Spleen (tissue), 11 donors: ENCODE measurements at regions not wholly inside any gene's neighbourhood (a gene's known extent, or its start where the extent isn't known, plus 50 kb on each side); places are given as distances from the start of the nearest gene placed in this dataset.

Source experiments
- DNase-seq: peaks from one replicate; pipeline ENCODE4 v3.0.0-alpha.2; 2020
- H3K27ac ChIP-seq, 8 donors: fragments of 200-600 bp; sonication (generic) in 7 of 8; 1 replicate in 4 of 8; 2 replicates in 4 of 8; pipeline versions ENCODE4 v1.5.0 to v1.8.0; 2016 to 2021; ENCODE audit warnings: inconsistent platforms in 4 of 8, mild to moderate bottlenecking in 4 of 8, moderate library complexity in 1 of 8
- H3K27me3 ChIP-seq, 7 donors: fragments of 200-600 bp; sonication (generic) in 6 of 7; replicated peaks in 1 of 7; 1 replicate in 4 of 7; 2 replicates in 3 of 7; pipeline versions ENCODE4 v1.5.0 to v1.8.0; 2016 to 2021; ENCODE audit warnings: inconsistent platforms in 3 of 7, mild to moderate bottlenecking in 1 of 7
- H3K36me3 ChIP-seq, 6 donors: fragments of 200-600 bp; sonication (generic) in 5 of 6; 1 replicate in 4 of 6; 2 replicates in 2 of 6; pipeline versions ENCODE4 v1.5.0 to v1.8.0; 2016 to 2021; ENCODE audit warnings: inconsistent platforms in 2 of 6
- H3K4me1 ChIP-seq, 6 donors: fragments of 200-600 bp; sonication (generic) in 5 of 6; 1 replicate in 3 of 6; 2 replicates in 3 of 6; pipeline versions ENCODE4 v1.5.0 to v1.8.0; 2016 to 2021; ENCODE audit warnings: inconsistent platforms in 3 of 6
- H3K4me3 ChIP-seq, 8 donors: fragments of 200-600 bp; sonication (generic) in 7 of 8; 1 replicate in 4 of 8; 2 replicates in 4 of 8; pipeline versions ENCODE4 v1.5.0 to v1.8.0; 2016 to 2021; ENCODE audit warnings: inconsistent platforms in 4 of 8, mild to moderate bottlenecking in 4 of 8, moderate library complexity in 2 of 8
- H3K9me3 ChIP-seq, 8 donors: fragments of 200-600 bp; sonication (generic) in 7 of 8; 1 replicate in 4 of 8; 2 replicates in 4 of 8; pipeline versions ENCODE4 v1.5.0 to v1.8.0; 2016 to 2021; ENCODE audit warnings: inconsistent platforms in 4 of 8
- POLR2A ChIP-seq, 3 donors: fragments of 450-650 bp; IDR thresholded peaks; one replicate each; pipeline ENCODE4 v1.5.1; 2017; ENCODE audit warnings: antibody characterized with exemption in 3 of 3, mild to moderate bottlenecking in 1 of 3
- POLR2AphosphoS5 ChIP-seq, 3 donors: sonication (generic); formaldehyde crosslinking; IDR thresholded peaks; one replicate each; pipeline ENCODE4 v1.5.1; 2017; ENCODE audit warnings: antibody characterized with exemption in 3 of 3
- WGBS, 5 donors: extraction: QIAGEN DNeasy Blood & Tissue Kit in 3 of 5; methylation state at CpG; one replicate each; pipeline versions ENCODE4 v1.1.5 to v1.1.7; 2013 to 2018; 5-methylcytosine and 5-hydroxymethylcytosine counted together
- intact Hi-C: fragments of 100-400 bp; cut with DNase I; formaldehyde crosslinking; loops from one replicate; pipeline ENCODE4 v1.15.0; 2023; ENCODE audit warnings: low total_unique reads
- TF ChIP-seq, protein P1 (sequence below), 11 experiments: fragments of 200-600 bp in 7 of 11; fragments of 450-650 bp in 4 of 11; sonication (generic) in 4 of 11; IDR thresholded peaks in 8 of 11; conservative IDR thresholded peaks in 3 of 11; 1 replicate in 7 of 11; 2 replicates in 4 of 11; pipeline versions ENCODE4 v1.4.0 to v1.8.0; 2016 to 2021; ENCODE audit warnings: antibody characterized with exemption in 11 of 11, inconsistent platforms in 4 of 11, mild to moderate bottlenecking in 1 of 11
- donor health status: healthy with polysubstance abuse.
- donor health status: DM: no; HTN: no; CAD: no; lungs with moderate emphysema.
- donor health status: DM: no; HTN: no; CAD: no.
- donor health status: Bipolar disorder and iron deficiency.
- donor health status: healthy.
- donor health status: DM: no; HTN: no; CAD: no.
- donor health status: DM: yes; HTN: yes; CAD: no.

- no peak overlapping the region for H3K27ac ChIP-seq
- TF ChIP-seq, protein P1, sequence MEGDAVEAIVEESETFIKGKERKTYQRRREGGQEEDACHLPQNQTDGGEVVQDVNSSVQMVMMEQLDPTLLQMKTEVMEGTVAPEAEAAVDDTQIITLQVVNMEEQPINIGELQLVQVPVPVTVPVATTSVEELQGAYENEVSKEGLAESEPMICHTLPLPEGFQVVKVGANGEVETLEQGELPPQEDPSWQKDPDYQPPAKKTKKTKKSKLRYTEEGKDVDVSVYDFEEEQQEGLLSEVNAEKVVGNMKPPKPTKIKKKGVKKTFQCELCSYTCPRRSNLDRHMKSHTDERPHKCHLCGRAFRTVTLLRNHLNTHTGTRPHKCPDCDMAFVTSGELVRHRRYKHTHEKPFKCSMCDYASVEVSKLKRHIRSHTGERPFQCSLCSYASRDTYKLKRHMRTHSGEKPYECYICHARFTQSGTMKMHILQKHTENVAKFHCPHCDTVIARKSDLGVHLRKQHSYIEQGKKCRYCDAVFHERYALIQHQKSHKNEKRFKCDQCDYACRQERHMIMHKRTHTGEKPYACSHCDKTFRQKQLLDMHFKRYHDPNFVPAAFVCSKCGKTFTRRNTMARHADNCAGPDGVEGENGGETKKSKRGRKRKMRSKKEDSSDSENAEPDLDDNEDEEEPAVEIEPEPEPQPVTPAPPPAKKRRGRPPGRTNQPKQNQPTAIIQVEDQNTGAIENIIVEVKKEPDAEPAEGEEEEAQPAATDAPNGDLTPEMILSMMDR (IDR thresholded peaks at IDR 0.05 in 8 of 11, conservative IDR thresholded peaks at IDR 0.05 in 3 of 11): no peak
- no peak for TF ChIP-seq POLR2A (IDR thresholded peaks at IDR 0.05)
- no peak for TF ChIP-seq POLR2AphosphoS5 (IDR thresholded peaks at IDR 0.05)
- 70 to 84% (median 72%) methylated on average over 4 of the region's 4 CpGs for WGBS, 5 donors
- peaks cover 0 to 12% (median 3%) of the 10 kb centered on the region in 8 donors for H3K9me3 ChIP-seq
- DNase-seq: no peak
- no peaks in the 10 kb centered on the region for H3K36me3 ChIP-seq
- H3K4me1 ChIP-seq: no peaks in the 10 kb centered on the region
- H3K27me3 ChIP-seq: peaks cover 0 to 87% (median 9%) of the 10 kb centered on the region in 7 donors
- intact Hi-C loops: no loop called here
- H3K4me3 ChIP-seq: no peak overlapping the region
Measured at GRCh38 chr22:27087051-27087450, 429.7 kb downstream of the MIAT start.

DNA sequence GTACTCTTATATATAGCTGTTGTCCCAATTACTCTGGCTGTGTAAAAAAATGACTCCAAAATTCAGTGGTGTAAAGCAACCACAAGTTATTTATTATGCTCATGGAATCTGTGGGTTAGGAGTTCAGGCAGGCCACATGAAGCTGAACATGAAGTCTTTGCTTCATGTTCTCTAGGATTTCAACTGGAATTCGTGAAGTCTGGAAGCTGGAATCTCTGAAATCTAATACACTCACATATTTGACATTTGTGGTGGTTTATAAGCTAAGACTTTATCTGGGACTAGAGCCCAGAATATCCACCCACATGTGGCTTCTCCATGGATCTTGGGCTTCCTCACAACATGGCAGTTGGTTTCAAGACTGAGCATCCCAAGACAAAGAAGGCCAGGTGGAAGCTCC, 430.6 kb downstream of the MIAT start:
- TF ChIP-seq POLR2A (IDR thresholded peaks at IDR 0.05) (no peak), POLR2AphosphoS5 (IDR thresholded peaks at IDR 0.05) (no peak)
- TF ChIP-seq, protein P1 (IDR thresholded peaks at IDR 0.05 in 8 of 11, conservative IDR thresholded peaks at IDR 0.05 in 3 of 11): no peak
- intact Hi-C loops: no loop called here
- no peaks in the 10 kb centered on the region for H3K36me3 ChIP-seq
- 0 to 55% (median 0%) methylated on average over 1 of the region's 1 CpG for WGBS, 5 donors
- peaks cover 0 to 12% (median 3%) of the 10 kb centered on the region in 8 donors for H3K9me3 ChIP-seq
- peaks cover 0 to 84% (median 9%) of the 10 kb centered on the region in 7 donors for H3K27me3 ChIP-seq
- H3K4me1 ChIP-seq: no peaks in the 10 kb centered on the region
- no peak for DNase-seq
- H3K4me3 ChIP-seq: no peak overlapping the region
- no peak overlapping the region for H3K27ac ChIP-seq

- Histone ChIP-seq H3K9me3 (peaks cover 0 to 12% (median 3%) of the 10 kb centered on the region in 8 donors), H3K36me3 (no peaks in the 10 kb centered on the region), H3K27me3 (peaks cover 0 to 81% (median 9%) of the 10 kb centered on the region in 7 donors), H3K4me3 (no peak overlapping the region), H3K4me1 (no peaks in the 10 kb centered on the region), H3K27ac (no peak overlapping the region)
- intact Hi-C loops: no loop called here
- TF ChIP-seq POLR2A (IDR thresholded peaks at IDR 0.05) (no peak), POLR2AphosphoS5 (IDR thresholded peaks at IDR 0.05) (no peak)
- TF ChIP-seq, protein P1 (IDR thresholded peaks at IDR 0.05 in 8 of 11, conservative IDR thresholded peaks at IDR 0.05 in 3 of 11): no peak
- no peak for DNase-seq
- 50 to 64% (median 61%) methylated on average over 3 of the region's 3 CpGs for WGBS, 5 donors
Measured at GRCh38 chr22:27089264-27089663, 431.9 kb downstream of the MIAT start.

GRCh38 chr22:27090611-27091011, 433.2 kb downstream of the MIAT start:
- TF ChIP-seq POLR2A (IDR thresholded peaks at IDR 0.05) (no peak), POLR2AphosphoS5 (IDR thresholded peaks at IDR 0.05) (no peak)
- TF ChIP-seq, protein P1 (IDR thresholded peaks at IDR 0.05 in 8 of 11, conservative IDR thresholded peaks at IDR 0.05 in 3 of 11): no peak
- Histone ChIP-seq H3K36me3 (no peaks in the 10 kb centered on the region), H3K4me3 (no peak overlapping the region), H3K4me1 (no peaks in the 10 kb centered on the region), H3K9me3 (peaks cover 0 to 12% (median 3%) of the 10 kb centered on the region in 8 donors), H3K27me3 (peaks cover 0 to 71% (median 7%) of the 10 kb centered on the region in 7 donors), H3K27ac (no peak overlapping the region)
- no peak for DNase-seq
- WGBS, 5 donors: 75 to 88% (median 79%) methylated on average over 17 of the region's 17 CpGs
- intact Hi-C loops: no loop called here
